ENCODE measurements at regions not wholly inside any gene's neighbourhood (a gene's known extent, or its start where the extent isn't known, plus 50 kb on each side); places are given as distances from the start of the nearest gene placed in this dataset.

- TF ChIP-seq POLR2AphosphoS5 (IDR thresholded peaks at IDR 0.05; ENCODE audit: borderline replicate concordance, low read depth, low read length) (no peak), EZH2 (IDR thresholded peaks at IDR 0.05) (no peak), FOXP2 (optimal IDR thresholded peaks at IDR 0.05; ENCODE audit: control extremely low read depth, extremely low read length, insufficient read depth) (no peak)
Measured at GRCh38 chr11:11703885-11704284, 82.1 kb upstream of the GALNT18 start.

Data from SK-N-MC (cell line).